ENCODE measurements at regions not wholly inside any gene's neighbourhood (a gene's known extent, or its start where the extent isn't known, plus 50 kb on each side); places are given as distances from the start of the nearest gene placed in this dataset.

DNA sequence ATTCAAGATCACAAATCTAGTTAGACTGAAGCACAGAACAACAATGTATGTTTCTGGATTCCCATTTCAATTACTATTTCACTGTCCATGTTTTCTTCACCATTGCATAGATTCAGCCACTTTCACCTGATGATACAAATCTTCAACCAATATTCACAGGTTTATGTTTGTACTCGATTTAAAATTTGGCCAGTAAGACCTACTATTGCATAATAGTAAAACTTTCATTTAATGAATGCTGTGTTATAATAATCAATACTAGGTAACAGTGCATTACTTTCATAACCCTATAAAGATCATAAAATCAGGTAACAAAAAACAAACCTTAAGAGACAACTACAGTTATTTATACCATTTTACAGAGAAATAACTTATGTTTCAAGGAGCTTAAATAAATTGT lies 2209.1 kb downstream of the ARAP2 start:
- Histone ChIP-seq H3K36me3 (ENCODE audit: control insufficient read depth in 4 of 4, insufficient read depth in 4 of 4, low read length in 3 of 4) (no peaks in the 10 kb centered on the region), H3K27ac (ENCODE audit: insufficient read depth in 1 of 2, low read depth in 1 of 2, low read length in 2 of 2, poor library complexity in 1 of 2, severe bottlenecking in 2 of 2) (no peak overlapping the region), H3K27me3 (replicated peaks in 2 of 5; ENCODE audit: control insufficient read depth in 4 of 5, insufficient read depth in 5 of 5, low read length in 4 of 5) (no peaks in the 10 kb centered on the region), H3K9me3 (ENCODE audit: control extremely low read depth in 1 of 5, control insufficient read depth in 4 of 5, insufficient read depth in 2 of 5, low read depth in 1 of 5, low read length in 4 of 5) (peaks cover 0 to 1% (median 0%) of the 10 kb centered on the region in 5 experiments), H3K4me1 (ENCODE audit: control extremely low read depth in 1 of 4, control insufficient read depth in 4 of 4, insufficient read depth in 4 of 4, low read length in 3 of 4) (no peaks in the 10 kb centered on the region), H3K4me3 (ENCODE audit: control insufficient read depth in 1 of 7, extremely low read depth in 1 of 7, insufficient read depth in 4 of 7, low read depth in 2 of 7, low read length in 6 of 7) (no peak overlapping the region)
- CTCF ChIA-PET, result no interaction called here
- no peak for DNase-seq
- WGBS (ENCODE audit: insufficient coverage), result no CpG with 5 or more reads among the region's 1 CpG
- POLR2A ChIA-PET, result no interaction called here

- Histone ChIP-seq H3K27ac (ENCODE audit: insufficient read depth in 1 of 2, low read depth in 1 of 2, low read length in 2 of 2, poor library complexity in 1 of 2, severe bottlenecking in 2 of 2) (no peak overlapping the region), H3K36me3 (ENCODE audit: control insufficient read depth in 4 of 4, insufficient read depth in 4 of 4, low read length in 3 of 4) (no peaks in the 10 kb centered on the region), H3K9me3 (ENCODE audit: control extremely low read depth in 1 of 5, control insufficient read depth in 4 of 5, insufficient read depth in 2 of 5, low read depth in 1 of 5, low read length in 4 of 5) (peaks cover 0 to 1% (median 0%) of the 10 kb centered on the region in 5 experiments), H3K4me1 (ENCODE audit: control extremely low read depth in 1 of 4, control insufficient read depth in 4 of 4, insufficient read depth in 4 of 4, low read length in 3 of 4) (no peaks in the 10 kb centered on the region), H3K27me3 (replicated peaks in 2 of 5; ENCODE audit: control insufficient read depth in 4 of 5, insufficient read depth in 5 of 5, low read length in 4 of 5) (no peaks in the 10 kb centered on the region), H3K4me3 (ENCODE audit: control insufficient read depth in 1 of 7, extremely low read depth in 1 of 7, insufficient read depth in 4 of 7, low read depth in 2 of 7, low read length in 6 of 7) (no peak overlapping the region)
- WGBS (ENCODE audit: insufficient coverage), result no CpG with 5 or more reads among the region's 1 CpG
- CTCF ChIA-PET, result no interaction called here
- DNase-seq, result no peak
- POLR2A ChIA-PET, result interaction anchor here (0.6 kb wide), 1 partner anchor 71 kb away, joined by 3 read pairs; no protein-coding TSS in a partner anchor
Measured at GRCh38 chr4:34037280-34037679, 2207.0 kb downstream of the ARAP2 start.

GRCh38 chr4:34039766-34040165 lies 2204.5 kb downstream of the ARAP2 start:
- no peaks in the 10 kb centered on the region for H3K36me3 ChIP-seq (ENCODE audit: control insufficient read depth in 4 of 4, insufficient read depth in 4 of 4, low read length in 3 of 4)
- H3K4me1 ChIP-seq (ENCODE audit: control extremely low read depth in 1 of 4, control insufficient read depth in 4 of 4, insufficient read depth in 4 of 4, low read length in 3 of 4), result no peaks in the 10 kb centered on the region
- DNase-seq, result no peak
- H3K27me3 ChIP-seq (replicated peaks in 2 of 5; ENCODE audit: control insufficient read depth in 4 of 5, insufficient read depth in 5 of 5, low read length in 4 of 5), result no peaks in the 10 kb centered on the region
- no peak overlapping the region for H3K27ac ChIP-seq (ENCODE audit: insufficient read depth in 1 of 2, low read depth in 1 of 2, low read length in 2 of 2, poor library complexity in 1 of 2, severe bottlenecking in 2 of 2)
- no peaks in the 10 kb centered on the region for H3K9me3 ChIP-seq (ENCODE audit: control extremely low read depth in 1 of 5, control insufficient read depth in 4 of 5, insufficient read depth in 2 of 5, low read depth in 1 of 5, low read length in 4 of 5)
- WGBS (ENCODE audit: insufficient coverage), result 100% methylated on average over 4 of the region's 14 CpGs
- ChIA-PET CTCF (no interaction called here), POLR2A (no interaction called here)
- no peak overlapping the region for H3K4me3 ChIP-seq (ENCODE audit: control insufficient read depth in 1 of 7, extremely low read depth in 1 of 7, insufficient read depth in 4 of 7, low read depth in 2 of 7, low read length in 6 of 7)

DNA sequence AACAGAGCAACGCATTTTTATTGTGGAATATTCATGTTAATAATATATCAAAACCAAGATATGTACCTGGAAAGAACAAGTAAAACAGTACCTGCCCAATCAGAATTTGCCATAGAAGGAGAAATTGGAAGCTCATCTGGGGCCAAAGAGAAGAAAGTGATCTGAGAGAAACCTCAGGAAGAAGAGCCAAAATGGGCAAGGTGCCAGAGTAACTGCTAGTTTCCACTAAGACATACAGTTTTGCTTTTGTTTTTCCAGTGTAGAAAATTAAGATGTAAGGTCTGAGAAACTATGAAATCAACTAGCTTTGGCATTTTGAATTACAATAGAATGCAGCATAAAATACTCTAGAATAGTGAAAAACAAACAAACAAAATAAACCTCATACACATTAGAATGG lies 2201.2 kb downstream of the ARAP2 start:
- CTCF ChIA-PET, result no interaction called here
- Histone ChIP-seq H3K27me3 (replicated peaks in 2 of 5; ENCODE audit: control insufficient read depth in 4 of 5, insufficient read depth in 5 of 5, low read length in 4 of 5) (no peaks in the 10 kb centered on the region), H3K4me1 (ENCODE audit: control extremely low read depth in 1 of 4, control insufficient read depth in 4 of 4, insufficient read depth in 4 of 4, low read length in 3 of 4) (no peaks in the 10 kb centered on the region)

GRCh38 chr4:34046580-34046979 lies 2197.7 kb downstream of the ARAP2 start:
- Histone ChIP-seq H3K4me3 (ENCODE audit: control insufficient read depth in 1 of 7, extremely low read depth in 1 of 7, insufficient read depth in 4 of 7, low read depth in 2 of 7, low read length in 6 of 7) (no peak overlapping the region), H3K9me3 (ENCODE audit: control extremely low read depth in 1 of 5, control insufficient read depth in 4 of 5, insufficient read depth in 2 of 5, low read depth in 1 of 5, low read length in 4 of 5) (no peaks in the 10 kb centered on the region), H3K4me1 (ENCODE audit: control extremely low read depth in 1 of 4, control insufficient read depth in 4 of 4, insufficient read depth in 4 of 4, low read length in 3 of 4) (no peaks in the 10 kb centered on the region), H3K27ac (ENCODE audit: insufficient read depth in 1 of 2, low read depth in 1 of 2, low read length in 2 of 2, poor library complexity in 1 of 2, severe bottlenecking in 2 of 2) (no peak overlapping the region), H3K27me3 (replicated peaks in 2 of 5; ENCODE audit: control insufficient read depth in 4 of 5, insufficient read depth in 5 of 5, low read length in 4 of 5) (no peaks in the 10 kb centered on the region), H3K36me3 (ENCODE audit: control insufficient read depth in 4 of 4, insufficient read depth in 4 of 4, low read length in 3 of 4) (no peaks in the 10 kb centered on the region)
- no CpG with 5 or more reads among the region's 1 CpG for WGBS (ENCODE audit: insufficient coverage)
- CTCF ChIA-PET, result no interaction called here
- no peak for DNase-seq
- POLR2A ChIA-PET, result no interaction called here

More for the DNA sequence above, 2201.2 kb downstream of the ARAP2 start:
- no CpG with 5 or more reads among the region's 1 CpG for WGBS (ENCODE audit: insufficient coverage)
- Histone ChIP-seq H3K9me3 (ENCODE audit: control extremely low read depth in 1 of 5, control insufficient read depth in 4 of 5, insufficient read depth in 2 of 5, low read depth in 1 of 5, low read length in 4 of 5) (no peaks in the 10 kb centered on the region), H3K27ac (ENCODE audit: insufficient read depth in 1 of 2, low read depth in 1 of 2, low read length in 2 of 2, poor library complexity in 1 of 2, severe bottlenecking in 2 of 2) (no peak overlapping the region), H3K4me3 (ENCODE audit: control insufficient read depth in 1 of 7, extremely low read depth in 1 of 7, insufficient read depth in 4 of 7, low read depth in 2 of 7, low read length in 6 of 7) (no peak overlapping the region), H3K36me3 (ENCODE audit: control insufficient read depth in 4 of 4, insufficient read depth in 4 of 4, low read length in 3 of 4) (no peaks in the 10 kb centered on the region)
- POLR2A ChIA-PET, result no interaction called here
- DNase-seq, result no peak

GRCh38 chr4:34047363-34047762 lies 2197.0 kb downstream of the ARAP2 start:
- Histone ChIP-seq H3K36me3 (ENCODE audit: control insufficient read depth in 4 of 4, insufficient read depth in 4 of 4, low read length in 3 of 4) (no peaks in the 10 kb centered on the region), H3K9me3 (ENCODE audit: control extremely low read depth in 1 of 5, control insufficient read depth in 4 of 5, insufficient read depth in 2 of 5, low read depth in 1 of 5, low read length in 4 of 5) (no peaks in the 10 kb centered on the region), H3K27ac (ENCODE audit: insufficient read depth in 1 of 2, low read depth in 1 of 2, low read length in 2 of 2, poor library complexity in 1 of 2, severe bottlenecking in 2 of 2) (no peak overlapping the region), H3K4me3 (ENCODE audit: control insufficient read depth in 1 of 7, extremely low read depth in 1 of 7, insufficient read depth in 4 of 7, low read depth in 2 of 7, low read length in 6 of 7) (no peak overlapping the region), H3K4me1 (ENCODE audit: control extremely low read depth in 1 of 4, control insufficient read depth in 4 of 4, insufficient read depth in 4 of 4, low read length in 3 of 4) (no peaks in the 10 kb centered on the region), H3K27me3 (replicated peaks in 2 of 5; ENCODE audit: control insufficient read depth in 4 of 5, insufficient read depth in 5 of 5, low read length in 4 of 5) (no peaks in the 10 kb centered on the region)
- CTCF ChIA-PET, result no interaction called here
- POLR2A ChIA-PET, result no interaction called here
- 80% methylated on average over 1 of the region's 3 CpGs for WGBS (ENCODE audit: insufficient coverage)
- DNase-seq, result no peak

DNA sequence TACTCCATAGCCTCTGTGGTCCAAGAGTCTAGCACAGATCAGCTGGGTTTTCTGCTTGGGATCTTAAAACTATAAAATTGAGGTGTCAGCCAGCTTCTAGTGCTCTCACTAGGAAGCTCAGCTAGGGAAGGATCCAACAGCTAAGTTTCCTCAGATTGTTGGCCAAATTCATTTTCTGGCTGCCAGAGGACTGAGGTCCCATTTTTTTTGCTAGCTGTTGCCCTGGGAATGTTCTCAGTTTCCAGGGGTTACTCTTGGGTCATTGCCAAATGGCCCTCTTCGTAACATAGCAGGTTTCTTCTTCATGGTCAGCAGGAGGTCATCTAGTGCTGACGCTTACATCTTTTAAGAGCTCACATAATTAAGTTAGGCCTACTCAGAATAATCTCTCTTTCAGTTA lies 2178.2 kb downstream of the ARAP2 start:
- H3K4me3 ChIP-seq (ENCODE audit: control insufficient read depth in 1 of 7, extremely low read depth in 1 of 7, insufficient read depth in 4 of 7, low read depth in 2 of 7, low read length in 6 of 7), result no peak overlapping the region
- CTCF ChIA-PET, result no interaction called here
- H3K27ac ChIP-seq (ENCODE audit: insufficient read depth in 1 of 2, low read depth in 1 of 2, low read length in 2 of 2, poor library complexity in 1 of 2, severe bottlenecking in 2 of 2), result no peak overlapping the region
- H3K9me3 ChIP-seq (ENCODE audit: control extremely low read depth in 1 of 5, control insufficient read depth in 4 of 5, insufficient read depth in 2 of 5, low read depth in 1 of 5, low read length in 4 of 5), result no peaks in the 10 kb centered on the region
- DNase-seq, result no peak
- H3K36me3 ChIP-seq (ENCODE audit: control insufficient read depth in 4 of 4, insufficient read depth in 4 of 4, low read length in 3 of 4), result no peaks in the 10 kb centered on the region
- no peaks in the 10 kb centered on the region for H3K27me3 ChIP-seq (replicated peaks in 2 of 5; ENCODE audit: control insufficient read depth in 4 of 5, insufficient read depth in 5 of 5, low read length in 4 of 5)
- POLR2A ChIA-PET, result no interaction called here
- H3K4me1 ChIP-seq (ENCODE audit: control extremely low read depth in 1 of 4, control insufficient read depth in 4 of 4, insufficient read depth in 4 of 4, low read length in 3 of 4), result no peaks in the 10 kb centered on the region
- 100% methylated on average over 2 of the region's 2 CpGs for WGBS (ENCODE audit: insufficient coverage)

All from common myeloid progenitor, CD34-positive (primary cell).